Type B pancreatic cell (in vitro differentiated cells): ENCODE measurements at regions not wholly inside any gene's neighbourhood (a gene's known extent, or its start where the extent isn't known, plus 50 kb on each side); places are given as distances from the start of the nearest gene placed in this dataset.

Source experiments
- DNase-seq: peaks from one replicate; pipeline ENCODE4 v3.0.0; 2021; ENCODE audit warnings: mixed read lengths; ENCODE audit not compliant: unreplicated experiment; ENCODE audit errors: extremely low spot score
- H3K27ac Mint-ChIP-seq: 2 replicates; pipeline ENCODE4 v1.8.0; 2021; ENCODE audit warnings: mild to moderate bottlenecking, mixed read lengths
- H3K27me3 Mint-ChIP-seq: 2 replicates; pipeline ENCODE4 v1.8.0; 2021; ENCODE audit warnings: mixed read lengths
- H3K36me3 Mint-ChIP-seq: 2 replicates; pipeline ENCODE4 v1.8.0; 2021; ENCODE audit warnings: mixed read lengths
- H3K4me1 Mint-ChIP-seq: one replicate; pipeline ENCODE4 v1.8.0; 2021; ENCODE audit warnings: mixed read lengths; ENCODE audit not compliant: unreplicated experiment
- H3K4me3 Mint-ChIP-seq: 2 replicates; pipeline ENCODE4 v1.8.0; 2021; ENCODE audit warnings: mild to moderate bottlenecking, mixed read lengths
- H3K9me3 Mint-ChIP-seq: 2 replicates; pipeline ENCODE4 v1.8.0; 2021; ENCODE audit warnings: mixed read lengths
- CTCF ChIP-seq: fragments of 200-600 bp; sonication (generic); conservative IDR thresholded peaks from 2 replicates; pipeline ENCODE4 v1.5.0; 2021; ENCODE audit warnings: antibody characterized with exemption, mild to moderate bottlenecking

DNA sequence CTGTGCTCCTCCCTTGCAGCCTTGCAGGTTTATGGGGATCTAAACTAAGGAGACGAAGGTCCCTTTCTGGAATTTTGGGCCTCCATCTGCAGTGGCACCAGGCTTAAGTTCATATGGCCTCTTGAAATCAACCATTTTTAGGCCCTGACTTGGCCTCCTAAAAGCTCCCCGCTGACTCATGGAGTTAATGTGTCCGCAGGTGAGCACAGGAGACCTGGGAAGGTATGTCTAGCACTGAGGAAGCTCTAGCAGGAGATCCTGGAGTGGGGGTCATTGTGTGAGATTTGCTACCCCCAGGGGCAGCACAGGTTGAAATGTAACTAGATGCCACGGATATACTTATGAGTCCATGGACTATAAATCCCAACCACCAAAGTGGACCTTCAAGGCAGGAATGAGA, 95.9 kb upstream of the CELF4 start:
- no peaks in the 10 kb centered on the region for H3K9me3 Mint-ChIP-seq
- no peak for TF ChIP-seq CTCF
- peaks cover 2% of the 10 kb centered on the region for H3K27me3 Mint-ChIP-seq
- H3K27ac Mint-ChIP-seq = no peak overlapping the region
- peaks cover 6% of the 10 kb centered on the region for H3K4me1 Mint-ChIP-seq
- no peak for DNase-seq
- no peaks in the 10 kb centered on the region for H3K36me3 Mint-ChIP-seq
- H3K4me3 Mint-ChIP-seq = no peak overlapping the region

DNA sequence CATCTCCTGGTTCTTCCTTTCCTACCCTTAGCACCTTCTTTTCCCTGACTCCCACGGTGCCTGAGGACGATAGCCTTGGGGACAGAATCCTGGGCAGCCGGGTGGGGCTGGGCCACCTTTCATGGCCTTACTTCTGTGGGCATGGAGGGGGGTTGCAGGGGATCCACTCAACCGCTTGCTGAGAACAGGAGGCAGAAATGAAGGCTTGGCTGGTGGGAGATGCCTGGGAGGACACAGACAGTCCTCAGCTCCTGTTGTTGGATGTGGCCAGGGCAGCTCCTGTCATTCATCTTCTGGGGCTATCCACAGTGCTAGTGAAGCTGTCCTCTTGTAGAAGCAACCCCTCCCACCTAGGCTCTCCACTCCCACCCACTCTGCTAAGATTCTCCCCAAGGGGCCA, 95.5 kb upstream of the CELF4 start:
- TF ChIP-seq CTCF = no peak
- Mint-ChIP-seq H3K4me1 (peaks cover 6% of the 10 kb centered on the region), H3K36me3 (no peaks in the 10 kb centered on the region), H3K4me3 (no peak overlapping the region), H3K9me3 (no peaks in the 10 kb centered on the region), H3K27me3 (peaks cover 2% of the 10 kb centered on the region), H3K27ac (no peak overlapping the region)
- no peak for DNase-seq

GRCh38 chr18:37660658-37661057, 95.1 kb upstream of the CELF4 start:
- H3K4me1 Mint-ChIP-seq = peaks cover 6% of the 10 kb centered on the region
- TF ChIP-seq CTCF = no peak
- H3K9me3 Mint-ChIP-seq = no peaks in the 10 kb centered on the region
- H3K36me3 Mint-ChIP-seq = no peaks in the 10 kb centered on the region
- H3K27ac Mint-ChIP-seq = no peak overlapping the region
- no peak for DNase-seq
- no peak overlapping the region for H3K4me3 Mint-ChIP-seq
- peaks cover 2% of the 10 kb centered on the region for H3K27me3 Mint-ChIP-seq

GRCh38 chr18:37659906-37660305, 94.3 kb upstream of the CELF4 start:
- no peak overlapping the region for H3K4me3 Mint-ChIP-seq
- H3K36me3 Mint-ChIP-seq = no peaks in the 10 kb centered on the region
- no peaks in the 10 kb centered on the region for H3K9me3 Mint-ChIP-seq
- no peak overlapping the region for H3K27ac Mint-ChIP-seq
- H3K4me1 Mint-ChIP-seq = peaks cover 6% of the 10 kb centered on the region
- H3K27me3 Mint-ChIP-seq = peaks cover 2% of the 10 kb centered on the region
- DNase-seq = no peak
- TF ChIP-seq CTCF = no peak

DNA sequence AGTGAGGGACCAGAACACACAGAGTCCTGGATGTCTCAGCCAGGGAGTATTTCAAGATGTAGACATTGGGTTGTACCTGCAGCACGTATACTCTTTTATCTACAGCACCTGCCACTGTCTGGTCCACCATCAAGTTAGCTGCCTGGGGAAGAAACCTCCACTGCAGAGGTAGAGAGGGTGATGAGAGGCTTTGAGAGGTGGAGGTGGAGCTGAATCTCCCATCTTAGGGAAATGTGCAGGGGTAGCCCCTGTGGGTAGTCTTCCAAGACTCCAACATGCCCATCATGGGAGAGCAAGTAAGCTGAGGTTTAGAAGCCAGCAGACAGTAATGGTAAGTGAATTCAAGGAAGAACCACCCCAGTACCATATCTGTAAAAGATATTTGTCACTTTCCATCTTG, 93.3 kb upstream of the CELF4 start:
- Mint-ChIP-seq H3K36me3 (no peaks in the 10 kb centered on the region), H3K9me3 (no peaks in the 10 kb centered on the region), H3K4me1 (peaks cover 9% of the 10 kb centered on the region), H3K27ac (no peak overlapping the region), H3K27me3 (peaks cover 2% of the 10 kb centered on the region), H3K4me3 (no peak overlapping the region)
- DNase-seq = no peak
- no peak for TF ChIP-seq CTCF

GRCh38 chr18:37657493-37657892, 91.9 kb upstream of the CELF4 start:
- Mint-ChIP-seq H3K27me3 (peaks cover 6% of the 10 kb centered on the region), H3K9me3 (no peaks in the 10 kb centered on the region), H3K4me3 (no peak overlapping the region), H3K36me3 (no peaks in the 10 kb centered on the region), H3K27ac (no peak overlapping the region), H3K4me1 (peaks cover 14% of the 10 kb centered on the region)
- DNase-seq = no peak
- TF ChIP-seq CTCF = no peak
